ENCODE measurements at regions not wholly inside any gene's neighbourhood (a gene's known extent, or its start where the extent isn't known, plus 50 kb on each side); places are given as distances from the start of the nearest gene placed in this dataset.
"Not testable (repeated sequence)": the region's sequence is repeated elsewhere in the genome, so short reads cannot be mapped to it uniquely, and the experiment has no call there.

GRCh38 chr14:21825149-21825743, 151.6 kb upstream of the OR4E1 start:
- DNase-seq (ENCODE audit: low read depth) = no peak

GRCh38 chr14:21822109-21822508, 148.5 kb upstream of the OR4E1 start:
- no peak for DNase-seq (ENCODE audit: low read depth)

- DNase-seq (ENCODE audit: low read depth) = no peak
Measured at GRCh38 chr14:21820631-21821030, 147.0 kb upstream of the OR4E1 start.

- DNase-seq (ENCODE audit: low read depth) = not testable (repeated sequence)
Measured at GRCh38 chr14:21819891-21820290, 146.3 kb upstream of the OR4E1 start.

- DNase-seq (ENCODE audit: low read depth) = not testable (repeated sequence)
Measured at GRCh38 chr14:21817010-21817409, 143.4 kb upstream of the OR4E1 start.

- DNase-seq (ENCODE audit: low read depth) = no peak
Measured at GRCh38 chr14:21807975-21808374, 134.4 kb upstream of the OR4E1 start.

- DNase-seq (ENCODE audit: low read depth) = no peak
Measured at GRCh38 chr14:21804981-21805380, 131.4 kb upstream of the OR4E1 start.

- DNase-seq (ENCODE audit: low read depth) = no peak
Measured at GRCh38 chr14:21802441-21802840, 128.8 kb upstream of the OR4E1 start.

GRCh38 chr14:21796916-21797315, 123.3 kb upstream of the OR4E1 start:
- DNase-seq (ENCODE audit: low read depth) = no peak

- no peak for DNase-seq (ENCODE audit: low read depth)
Measured at GRCh38 chr14:21795456-21795855, 121.8 kb upstream of the OR4E1 start.

- no peak for DNase-seq (ENCODE audit: low read depth)
Measured at GRCh38 chr14:21791749-21792148, 118.1 kb upstream of the OR4E1 start.

- DNase-seq (ENCODE audit: low read depth) = not testable (repeated sequence)
Measured at GRCh38 chr14:21788687-21789086, 115.1 kb upstream of the OR4E1 start.

GRCh38 chr14:21787242-21787641, 113.6 kb upstream of the OR4E1 start:
- not testable (repeated sequence) for DNase-seq (ENCODE audit: low read depth)

GRCh38 chr14:21781543-21781942, 107.9 kb upstream of the OR4E1 start:
- DNase-seq (ENCODE audit: low read depth) = no peak

- DNase-seq (ENCODE audit: low read depth) = no peak
Measured at GRCh38 chr14:21780429-21781084, 106.9 kb upstream of the OR4E1 start.

- DNase-seq (ENCODE audit: low read depth) = no peak
Measured at GRCh38 chr14:21771671-21772070, 98.1 kb upstream of the OR4E1 start.

GRCh38 chr14:21768875-21769257, 95.2 kb upstream of the OR4E1 start:
- no peak for DNase-seq (ENCODE audit: low read depth)

GRCh38 chr14:21768116-21768874, 94.7 kb upstream of the OR4E1 start:
- DNase-seq (ENCODE audit: low read depth) = no peak

GRCh38 chr14:21760360-21760759, 86.7 kb upstream of the OR4E1 start:
- DNase-seq (ENCODE audit: low read depth) = not testable (repeated sequence)

- DNase-seq (ENCODE audit: low read depth) = no peak
Measured at GRCh38 chr14:21749306-21749868, 75.8 kb upstream of the OR4E1 start.

GRCh38 chr14:21748869-21749303, 75.3 kb upstream of the OR4E1 start:
- DNase-seq (ENCODE audit: low read depth) = peak; percentile 20

GRCh38 chr14:21735639-21736307, 62.2 kb upstream of the OR4E1 start:
- DNase-seq (ENCODE audit: low read depth) = no peak

All from stimulated activated CD8-positive, alpha-beta memory T cell treated with anti-CD3 and anti-CD28 coated beads, Interleukin-7, amount 100 ng/mL, for 24 hours (primary cell).